Vagina (tissue), 2 donors: ENCODE measurements at regions not wholly inside any gene's neighbourhood (a gene's known extent, or its start where the extent isn't known, plus 50 kb on each side); places are given as distances from the start of the nearest gene placed in this dataset.

Experiments used
- CTCF ChIP-seq, 3 experiments: fragments of 450-650 bp in 2 of 3; fragments of 200-600 bp in 1 of 3; sonication (generic) in 1 of 3; IDR thresholded peaks; one replicate each; pipeline ENCODE4 v1.5.1; 2017 to 2019; ENCODE audit warnings: antibody characterized with exemption in 3 of 3, mild to moderate bottlenecking in 2 of 3, moderate library complexity in 2 of 3
- POLR2A ChIP-seq, 2 donors: fragments of 450-650 bp; IDR thresholded peaks; one replicate each; pipeline ENCODE4 v1.6.1; 2017; ENCODE audit warnings: antibody characterized with exemption in 2 of 2, mild to moderate bottlenecking in 2 of 2, moderate library complexity in 2 of 2
- POLR2AphosphoS5 ChIP-seq, 2 donors: sonication (generic); formaldehyde crosslinking; IDR thresholded peaks; one replicate each; pipeline ENCODE4 v1.9.0; 2017; ENCODE audit warnings: antibody characterized with exemption in 2 of 2, mild to moderate bottlenecking in 2 of 2, low read depth in 1 of 2; ENCODE audit not compliant: insufficient read depth in 1 of 2

GRCh38 chr6:169164451-169164850 is 89.2 kb downstream of the THBS2 start:
- TF ChIP-seq CTCF (IDR thresholded peaks at IDR 0.05) (no peak), POLR2A (IDR thresholded peaks at IDR 0.05) (no peak), POLR2AphosphoS5 (IDR thresholded peaks at IDR 0.05; ENCODE audit: insufficient read depth in 1 of 2, low read depth in 1 of 2) (no peak)
